ENCODE measurements at regions not wholly inside any gene's neighbourhood (a gene's known extent, or its start where the extent isn't known, plus 50 kb on each side); places are given as distances from the start of the nearest gene placed in this dataset.

- no peak for DNase-seq (ENCODE audit: low spot score)
Observed at GRCh38 chr18:53644799-53645471, 579.5 kb downstream of the MBD2 start.

DNA sequence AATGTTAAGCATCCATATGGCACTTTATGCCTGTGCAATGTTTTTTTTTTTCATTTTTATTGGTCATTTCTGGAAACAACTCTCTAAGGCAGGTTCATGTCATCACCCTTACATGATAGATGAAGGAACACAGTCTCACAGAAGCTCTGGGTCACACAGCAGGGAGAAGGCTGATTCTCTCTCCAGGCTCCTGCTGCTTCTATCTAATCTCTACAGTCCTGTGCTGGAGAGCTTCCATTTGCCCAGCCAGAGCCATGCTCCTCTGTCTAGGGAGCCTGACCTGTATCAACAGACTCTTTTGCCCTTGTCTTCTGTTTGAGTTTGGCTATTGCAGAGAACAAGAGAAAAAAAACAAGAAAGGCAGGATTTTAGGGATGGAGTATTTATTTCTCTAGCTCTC lies 584.8 kb downstream of the MBD2 start:
- DNase-seq (ENCODE audit: low spot score): no peak

DNA sequence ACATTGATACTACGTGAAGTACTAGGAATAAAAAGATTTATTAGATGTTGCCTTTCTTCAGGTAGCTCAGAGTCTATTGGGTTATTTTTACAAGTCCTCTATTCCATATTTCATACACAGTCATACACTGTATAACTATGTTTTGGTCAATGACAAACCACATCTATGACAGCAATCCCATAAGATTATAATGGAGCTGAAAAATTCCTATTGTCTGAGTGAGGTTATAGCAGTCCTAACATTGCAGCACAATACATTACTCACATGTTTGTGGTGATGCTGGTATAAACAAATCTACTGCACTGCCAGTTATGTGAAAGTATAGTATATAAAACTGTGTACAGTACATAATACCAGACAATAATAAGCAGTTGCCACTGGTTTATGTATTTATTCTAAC lies 595.1 kb downstream of the MBD2 start:
- DNase-seq (ENCODE audit: low spot score): no peak

GRCh38 chr18:53625997-53626599 lies 598.4 kb downstream of the MBD2 start:
- no peak for DNase-seq (ENCODE audit: low spot score)

DNA sequence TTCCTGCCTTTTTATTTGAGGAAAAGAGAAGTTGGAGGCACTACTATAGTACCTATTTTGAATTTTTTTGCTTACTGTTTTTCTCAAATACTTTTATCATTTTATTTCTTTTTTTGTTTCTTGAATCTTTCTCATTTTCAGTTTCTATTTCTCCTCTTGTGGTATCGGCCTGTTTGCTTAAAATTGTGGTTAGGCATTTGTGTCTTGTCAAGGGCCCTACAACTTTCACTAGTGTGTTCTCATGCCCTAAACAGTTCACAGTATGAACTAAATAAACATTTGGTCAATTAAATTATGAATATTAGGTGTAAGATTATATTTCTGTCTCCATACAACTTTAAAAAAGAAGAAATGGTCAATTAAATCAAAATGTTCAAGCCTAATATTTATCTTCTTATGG lies 613.5 kb downstream of the MBD2 start:
- DNase-seq (ENCODE audit: low spot score): no peak

DNA sequence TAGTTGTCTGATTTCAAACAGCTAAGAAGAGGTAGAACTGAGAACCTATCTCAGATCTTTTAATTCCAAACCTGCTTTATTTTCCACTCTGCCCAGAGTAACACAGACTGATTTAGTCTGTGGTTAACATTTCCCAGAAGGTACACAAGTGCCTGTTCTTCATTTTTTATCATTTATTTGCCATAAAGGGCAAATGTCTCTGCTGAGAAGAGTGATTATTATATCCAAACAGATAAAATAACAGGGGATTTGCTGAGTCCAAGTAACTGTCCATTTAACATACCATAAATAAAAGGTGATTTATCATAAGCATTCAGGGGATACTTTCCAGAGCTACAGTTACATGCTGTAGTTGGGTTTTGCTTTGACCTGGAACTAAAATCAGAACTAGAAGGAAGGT lies 617.7 kb downstream of the MBD2 start:
- DNase-seq (ENCODE audit: low spot score): no peak

DNA sequence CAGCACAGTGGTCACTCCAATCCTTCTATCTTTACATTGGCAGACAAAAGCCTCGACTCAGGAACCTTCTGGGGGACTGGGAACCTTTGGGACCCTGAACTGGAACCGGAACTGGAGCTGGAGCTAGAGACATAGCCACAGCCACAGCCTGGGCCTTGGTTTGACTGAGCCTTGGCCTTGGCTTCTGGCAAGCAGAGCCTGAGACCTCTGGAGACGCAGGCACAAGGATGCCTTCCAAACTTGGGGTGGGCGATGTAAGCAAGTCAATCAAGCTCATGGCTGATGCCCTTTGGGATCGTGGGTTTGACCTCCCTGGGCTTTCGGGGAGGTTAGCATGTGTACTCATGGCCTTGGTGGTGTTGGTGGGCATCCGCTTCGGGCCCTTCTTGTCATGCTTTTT lies 619.3 kb downstream of the MBD2 start:
- DNase-seq (ENCODE audit: low spot score): no peak

GRCh38 chr18:53603276-53603675 lies 621.2 kb downstream of the MBD2 start:
- peak; percentile 72 for DNase-seq (ENCODE audit: low spot score)

GRCh38 chr18:53601344-53601743 lies 623.1 kb downstream of the MBD2 start:
- DNase-seq (ENCODE audit: low spot score): no peak

DNA sequence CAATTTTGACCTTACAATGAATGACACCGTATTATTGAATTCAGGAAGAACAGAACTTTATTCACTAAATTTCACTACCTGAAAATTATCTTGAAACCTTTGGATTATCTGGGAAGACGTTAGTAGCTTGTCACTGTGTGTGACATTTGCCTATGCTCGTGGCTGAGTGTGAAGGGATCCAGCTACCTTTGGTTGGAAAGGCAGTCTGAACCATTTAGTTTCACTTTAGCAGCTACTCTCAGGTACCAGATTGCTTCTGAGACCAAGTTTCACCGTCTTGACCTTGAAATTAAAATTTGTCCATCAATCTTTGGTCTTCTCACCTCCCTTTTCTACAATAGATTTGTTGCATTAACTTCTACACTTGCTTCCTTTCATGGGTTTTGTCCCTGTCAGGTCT lies 637.5 kb downstream of the MBD2 start:
- no peak for DNase-seq (ENCODE audit: low spot score)
